Kidney tubule cell (primary cell): ENCODE measurements at regions not wholly inside any gene's neighbourhood (a gene's known extent, or its start where the extent isn't known, plus 50 kb on each side); places are given as distances from the start of the nearest gene placed in this dataset.
A peak's percentile ranks its signal among the peaks of the same experiment; 100 is the strongest.

Experiments used
- DNase-seq: peaks from one replicate; pipeline ENCODE4 v3.0.0-alpha.2; 2018; ENCODE audit warnings: low spot score

DNA sequence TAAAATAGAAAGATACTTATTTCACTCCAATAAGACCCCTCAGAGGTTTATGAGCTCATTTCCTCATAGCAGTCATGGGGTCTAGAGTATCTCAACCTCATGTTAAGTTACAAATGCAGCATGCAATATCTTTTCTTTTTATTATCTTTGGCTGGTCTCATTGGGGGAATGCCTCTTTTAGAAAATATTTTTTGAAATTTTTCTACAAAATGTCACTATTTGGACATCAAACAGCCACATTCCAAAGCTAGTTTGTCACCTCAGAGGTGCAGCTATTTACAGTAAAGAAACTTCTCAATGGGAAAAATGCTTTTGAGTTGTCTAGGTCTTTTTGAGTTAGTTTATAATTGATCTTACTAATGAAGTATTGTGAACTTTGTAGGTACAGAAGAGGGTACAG lies 370.7 kb upstream of the LRATD1 start:
- DNase-seq = no peak

DNA sequence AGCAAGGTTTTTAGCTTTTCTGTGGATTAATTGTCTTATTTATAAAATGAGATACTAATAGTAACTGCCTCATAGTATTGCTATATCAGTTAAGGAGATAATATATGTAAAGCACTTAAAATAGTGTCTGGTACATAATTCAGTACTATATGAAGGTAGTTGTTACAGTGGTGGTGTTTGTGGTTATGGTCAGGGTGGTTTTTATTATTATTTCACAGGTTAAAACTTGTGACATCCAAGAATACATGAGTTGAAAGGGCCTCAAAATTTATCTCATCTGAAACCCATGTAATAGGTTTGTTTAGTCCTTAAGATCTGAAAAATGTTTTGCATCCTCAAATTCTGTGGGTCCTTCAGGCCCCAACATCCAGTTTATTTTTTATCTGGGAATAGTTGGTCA lies 369.5 kb upstream of the LRATD1 start:
- no peak for DNase-seq

GRCh38 chr2:14270036-14270582 lies 362.4 kb upstream of the LRATD1 start:
- DNase-seq = no peak

GRCh38 chr2:14272396-14273075 lies 360.0 kb upstream of the LRATD1 start:
- DNase-seq = no peak

DNA sequence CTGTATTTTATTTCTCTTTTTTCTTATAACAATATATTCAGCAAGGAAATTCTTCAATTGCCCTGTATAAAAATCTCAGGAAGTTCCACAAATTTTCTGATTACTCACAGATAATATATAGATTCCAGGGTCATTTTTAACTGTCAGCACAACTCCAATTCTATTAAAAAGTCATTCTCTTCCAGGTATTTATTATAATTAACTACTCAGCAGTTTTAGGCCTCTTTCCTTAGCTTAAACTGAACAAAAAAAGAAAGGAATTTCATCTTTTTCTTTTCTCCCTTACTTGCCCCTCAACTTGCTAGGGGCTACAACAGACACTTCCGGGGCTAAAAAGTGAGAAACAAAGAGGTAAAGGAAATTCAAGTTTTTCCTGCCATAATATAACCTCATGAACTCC lies 358.9 kb upstream of the LRATD1 start:
- no peak for DNase-seq

DNA sequence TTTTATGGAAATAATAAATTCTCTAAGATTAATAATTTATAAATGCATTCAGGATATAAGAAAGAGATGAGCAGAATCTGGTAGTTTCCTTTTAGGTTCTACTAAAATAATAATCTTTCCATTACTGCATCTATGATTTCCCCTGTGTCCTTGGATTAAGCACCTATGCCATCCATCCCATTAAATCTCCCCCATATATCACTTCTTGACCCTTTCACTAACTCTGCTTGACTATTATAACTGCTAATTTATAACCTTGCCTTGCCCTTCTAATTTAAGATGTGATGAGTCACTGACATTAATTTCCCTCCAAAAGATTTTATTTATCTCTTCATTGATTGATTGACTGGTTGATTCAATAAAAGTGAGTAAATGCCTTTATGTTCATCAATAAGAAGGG lies 348.3 kb upstream of the LRATD1 start:
- DNase-seq = no peak

DNA sequence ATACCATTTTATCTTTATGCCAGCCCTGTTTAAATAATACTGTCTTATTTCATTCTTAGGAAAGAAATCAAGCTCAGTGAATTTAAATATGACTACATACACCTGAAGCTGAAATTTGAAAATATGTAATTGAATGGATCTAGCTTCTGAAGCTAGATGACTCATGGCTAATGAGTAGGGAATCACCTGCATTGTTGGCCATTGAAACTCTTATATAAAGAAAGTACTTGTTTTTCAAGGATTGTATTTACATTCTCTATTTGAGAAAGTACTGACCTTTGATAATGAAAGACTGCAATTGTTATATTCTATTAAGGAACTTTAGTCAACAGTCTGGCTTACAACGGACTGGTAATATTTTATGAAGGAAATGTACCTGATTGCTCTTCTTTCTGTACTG lies 346.7 kb upstream of the LRATD1 start:
- no peak for DNase-seq

- no peak for DNase-seq
Observed at GRCh38 chr2:14288016-14288415, 344.5 kb upstream of the LRATD1 start.

DNA sequence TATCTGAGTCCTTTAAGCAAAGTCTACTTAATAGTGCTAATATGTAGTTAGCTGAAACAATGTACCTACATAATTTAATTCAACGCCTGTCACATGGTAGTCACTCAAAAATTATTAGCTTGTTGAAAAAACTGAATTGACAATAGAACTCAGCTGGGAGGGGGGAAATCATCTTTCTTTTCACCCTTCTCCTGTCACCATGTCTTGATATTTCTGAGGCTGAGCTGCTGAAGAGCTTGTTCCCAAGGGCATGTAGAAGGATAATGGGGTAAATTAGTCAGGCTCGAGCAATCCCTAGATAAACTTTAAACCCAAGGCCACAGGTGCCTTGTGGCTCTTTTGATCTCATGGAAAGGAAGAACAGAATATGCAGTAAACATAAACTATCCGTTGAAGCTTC lies 339.6 kb upstream of the LRATD1 start:
- no peak for DNase-seq

DNA sequence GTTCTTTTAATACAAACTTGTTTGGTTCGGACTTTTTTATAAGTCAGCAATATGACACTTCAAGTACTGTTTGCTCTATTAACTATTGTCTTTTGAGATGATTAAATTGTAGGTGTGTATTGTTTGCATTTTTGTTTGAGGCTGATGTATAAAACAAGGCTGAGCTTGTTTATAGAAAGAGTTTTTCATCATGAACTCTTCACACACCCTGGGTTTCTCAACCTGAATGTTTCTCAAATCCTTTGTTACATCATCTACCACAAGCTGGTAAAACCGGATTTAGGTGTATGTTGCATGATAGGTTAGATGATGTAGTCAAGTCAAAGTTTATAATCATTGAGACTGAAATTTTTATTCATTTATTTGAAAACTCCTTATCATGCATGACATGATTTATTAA lies 335.2 kb upstream of the LRATD1 start:
- no peak for DNase-seq

GRCh38 chr2:14297906-14298305 lies 334.6 kb upstream of the LRATD1 start:
- no peak for DNase-seq

- no peak for DNase-seq
Observed at GRCh38 chr2:14301331-14301730, 331.2 kb upstream of the LRATD1 start.

GRCh38 chr2:14303366-14304115 lies 329.0 kb upstream of the LRATD1 start:
- no peak for DNase-seq

DNA sequence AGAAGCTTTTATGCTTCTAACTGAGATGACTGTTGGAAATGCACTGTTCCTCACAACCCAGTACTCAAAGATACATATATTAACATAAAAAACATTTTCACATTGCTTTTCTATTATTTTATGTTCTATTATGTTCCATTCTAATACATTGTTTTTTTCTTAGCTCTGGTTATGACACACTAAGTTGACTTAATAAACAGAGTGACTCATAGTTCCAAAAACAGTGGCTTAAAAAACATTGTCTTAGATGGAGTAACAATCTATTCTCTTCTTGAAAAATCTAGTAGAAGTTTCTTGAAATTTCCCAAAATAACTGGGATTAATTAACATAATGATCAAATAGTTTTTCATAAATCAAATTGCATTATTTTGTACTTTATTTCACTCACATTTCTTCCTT lies 328.2 kb upstream of the LRATD1 start:
- DNase-seq = no peak

GRCh38 chr2:14306268-14306861 lies 326.2 kb upstream of the LRATD1 start:
- peak; percentile 6 for DNase-seq

DNA sequence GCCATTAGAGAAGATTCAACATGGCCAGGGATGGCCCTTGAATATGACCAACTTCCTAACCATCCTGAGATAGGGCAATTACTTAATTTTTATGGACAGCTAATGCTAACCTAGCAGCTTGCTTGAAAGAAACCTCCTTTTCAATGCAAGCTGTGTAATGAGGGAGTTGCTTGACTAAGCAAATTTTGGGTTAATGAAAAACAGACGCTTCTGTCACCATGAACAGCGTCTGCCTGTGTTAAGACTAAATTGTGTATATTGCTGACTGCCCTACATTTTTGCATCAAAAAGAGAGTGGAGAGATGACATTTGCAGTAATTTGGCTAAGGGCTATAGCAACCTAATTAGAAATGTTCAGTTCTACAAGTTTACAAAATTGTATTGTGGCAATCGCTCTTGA lies 319.2 kb upstream of the LRATD1 start:
- no peak for DNase-seq

GRCh38 chr2:14316594-14316993 lies 315.9 kb upstream of the LRATD1 start:
- DNase-seq = no peak

DNA sequence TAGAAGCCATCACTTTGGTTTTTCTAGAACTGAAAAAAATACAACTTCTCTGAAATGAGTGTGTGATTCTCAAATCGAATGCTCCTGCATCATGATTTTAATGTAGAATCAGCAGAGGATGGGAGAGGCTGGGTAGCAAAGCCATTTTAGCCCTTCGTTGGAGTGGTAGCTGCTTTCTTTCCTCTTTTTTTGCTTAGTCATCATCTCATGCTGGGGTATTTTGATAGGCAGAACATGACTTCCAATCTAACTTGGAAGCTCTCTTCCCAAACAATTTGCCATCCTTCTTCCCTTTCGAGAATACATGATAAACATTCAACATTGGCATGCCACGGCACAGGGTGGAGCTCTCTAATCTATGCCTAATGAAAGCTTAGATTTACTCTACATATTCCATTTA lies 311.2 kb upstream of the LRATD1 start:
- DNase-seq = no peak

DNA sequence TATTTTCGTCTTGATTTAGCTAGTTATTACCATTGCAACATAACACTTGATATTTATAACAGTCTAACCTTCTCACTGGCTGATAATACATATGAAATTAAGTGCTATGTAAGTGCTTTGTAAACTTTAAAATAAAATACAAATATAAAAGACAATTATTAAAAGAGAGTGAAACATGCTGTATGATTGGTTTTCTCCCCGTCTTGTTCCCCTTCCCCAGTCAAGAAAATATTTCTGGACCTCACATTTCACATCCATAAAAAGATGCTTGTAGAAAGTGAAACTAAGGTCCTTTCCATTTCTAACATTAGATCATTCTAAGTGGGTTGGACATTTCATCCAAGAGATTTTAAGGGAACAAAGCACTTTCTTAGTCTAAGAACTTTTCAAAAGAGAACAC lies 310.2 kb upstream of the LRATD1 start:
- DNase-seq = no peak

GRCh38 chr2:14324308-14324707 lies 308.2 kb upstream of the LRATD1 start:
- DNase-seq = no peak

- DNase-seq = no peak
Observed at GRCh38 chr2:14330884-14331283, 301.6 kb upstream of the LRATD1 start.

GRCh38 chr2:14336759-14337382 lies 295.6 kb upstream of the LRATD1 start:
- peak; percentile 13 for DNase-seq

DNA sequence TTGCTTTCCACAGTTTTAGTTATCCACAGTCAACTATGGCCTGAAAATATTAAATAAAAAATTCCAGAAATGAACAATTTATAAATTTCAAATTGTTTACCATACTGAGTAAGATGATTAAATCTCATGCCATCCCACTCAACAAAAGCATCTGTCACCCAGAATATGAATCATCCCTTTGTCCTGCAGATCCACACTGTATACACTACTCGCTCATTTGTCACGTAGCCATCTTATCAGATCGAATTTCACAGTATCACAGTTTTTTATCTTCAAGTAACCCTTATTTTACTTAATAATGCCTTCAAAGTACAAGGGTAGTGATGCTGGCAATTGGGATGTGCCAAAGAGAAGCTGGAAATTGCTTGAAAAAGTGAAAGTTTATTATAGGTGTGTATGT lies 291.8 kb upstream of the LRATD1 start:
- DNase-seq = no peak
